Upper lobe of right lung (tissue), 1 donor: ENCODE measurements at regions not wholly inside any gene's neighbourhood (a gene's known extent, or its start where the extent isn't known, plus 50 kb on each side); places are given as distances from the start of the nearest gene placed in this dataset.

Experiments
- ATAC-seq: fragments of 200-7000 bp; cut with Tn5 transposase; one replicate; pipeline ENCODE4 v1.9.1; 2020; ENCODE audit warnings: mild to moderate bottlenecking, moderate library complexity
- DNase-seq: peaks from one replicate; pipeline ENCODE4 v3.0.0-alpha.2; 2020
- H3K27ac ChIP-seq: fragments of 200-600 bp; one replicate; pipeline ENCODE4 v1.8.0; 2022
- H3K27me3 ChIP-seq: fragments of 200-600 bp; one replicate; pipeline ENCODE4 v1.8.0; 2022; ENCODE audit warnings: mild to moderate bottlenecking
- H3K36me3 ChIP-seq: fragments of 200-600 bp; one replicate; pipeline ENCODE4 v1.8.0; 2022
- H3K4me1 ChIP-seq: fragments of 200-600 bp; one replicate; pipeline ENCODE4 v1.8.0; 2022
- H3K4me3 ChIP-seq: fragments of 200-600 bp; one replicate; pipeline ENCODE4 v1.8.0; 2022; ENCODE audit warnings: mild to moderate bottlenecking
- H3K9me3 ChIP-seq: fragments of 200-600 bp; one replicate; pipeline ENCODE4 v1.8.0; 2022
- CTCF ChIP-seq: fragments of 200-600 bp; IDR thresholded peaks from one replicate; pipeline ENCODE4 v1.8.0; 2022; ENCODE audit warnings: antibody characterized with exemption
- intact Hi-C: fragments of 100-400 bp; cut with DNase I; formaldehyde crosslinking; loops from one replicate; pipeline ENCODE4 v1.11.0; 2022
- donor health status: DM: no; HTN: yes; CAD: no; lungs with severe emphysema.

- Histone ChIP-seq H3K27ac (no peak overlapping the region), H3K27me3 (peaks cover 68% of the 10 kb centered on the region), H3K9me3 (no peaks in the 10 kb centered on the region), H3K4me3 (no peak overlapping the region), H3K36me3 (no peaks in the 10 kb centered on the region), H3K4me1 (peaks cover 6% of the 10 kb centered on the region)
- intact Hi-C loops, result no loop called here
- ATAC-seq, result no peak
- no peak for DNase-seq
- TF ChIP-seq CTCF, result no peak
These were observed 158.7 kb upstream of the ZNF184 start for GRCh38 chr6:27631609-27631916.

DNA sequence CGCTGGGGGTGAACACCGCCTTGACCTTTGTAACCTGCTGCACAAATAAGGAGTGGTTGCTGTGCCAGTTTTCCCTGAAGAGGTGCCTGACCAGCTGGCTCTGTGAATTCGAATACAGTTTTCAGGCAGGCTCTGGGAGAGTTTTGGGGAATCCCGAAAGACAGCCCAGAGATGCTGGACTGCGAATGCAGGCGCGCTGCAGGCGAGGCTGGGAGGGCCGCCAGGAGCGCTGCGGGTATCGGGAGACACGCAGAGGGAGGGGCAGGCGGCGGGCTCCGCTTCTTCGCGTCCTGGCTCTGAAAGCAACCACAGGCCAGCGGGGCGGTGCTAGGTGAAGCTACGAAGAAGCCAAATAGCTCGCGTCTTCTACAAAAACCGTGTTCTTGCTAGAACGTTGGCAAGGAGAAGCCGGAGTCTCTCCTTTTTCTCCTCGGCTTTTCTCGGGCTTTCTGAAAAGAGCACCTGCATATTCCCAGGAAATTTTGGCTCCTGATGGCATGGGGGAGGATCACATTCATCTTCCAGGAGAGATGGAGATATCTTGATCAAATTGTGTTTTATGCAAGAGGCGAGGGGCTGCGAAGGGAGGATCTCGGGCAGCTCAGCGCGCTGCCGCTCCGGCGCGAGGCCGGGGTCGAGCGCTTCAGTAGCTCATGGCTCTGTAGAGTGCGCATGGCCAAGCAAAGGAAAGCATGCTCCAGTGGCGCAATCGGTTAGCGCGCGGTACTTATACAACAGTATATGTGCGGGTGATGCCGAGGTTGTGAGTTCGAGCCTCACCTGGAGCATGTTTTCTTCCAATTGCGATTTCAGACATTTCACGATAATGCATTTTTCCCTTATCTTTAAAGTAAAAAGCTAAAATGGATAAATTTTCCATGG is 158.1 kb upstream of the ZNF184 start:
- peaks cover 6% of the 10 kb centered on the region for H3K4me1 ChIP-seq
- no peak overlapping the region for H3K27ac ChIP-seq
- peak; percentile 19 for ATAC-seq
- H3K27me3 ChIP-seq, result peaks cover 69% of the 10 kb centered on the region
- peak; percentile 65 for DNase-seq
- no peak overlapping the region for H3K4me3 ChIP-seq
- no peaks in the 10 kb centered on the region for H3K9me3 ChIP-seq
- H3K36me3 ChIP-seq, result no peaks in the 10 kb centered on the region
- intact Hi-C loops, result no loop called here
- TF ChIP-seq CTCF, result no peak

GRCh38 chr6:27624694-27625262 is 151.9 kb upstream of the ZNF184 start:
- Histone ChIP-seq H3K27ac (no peak overlapping the region), H3K4me3 (no peak overlapping the region), H3K27me3 (peaks cover 55% of the 10 kb centered on the region), H3K36me3 (no peaks in the 10 kb centered on the region), H3K9me3 (no peaks in the 10 kb centered on the region), H3K4me1 (no peaks in the 10 kb centered on the region)
- DNase-seq (no peak), ATAC-seq (no peak)
- intact Hi-C loops, result no loop called here
- TF ChIP-seq CTCF, result no peak

- ATAC-seq (no peak), DNase-seq (no peak)
- H3K27ac ChIP-seq, result no peak overlapping the region
- peaks cover 54% of the 10 kb centered on the region for H3K27me3 ChIP-seq
- H3K9me3 ChIP-seq, result no peaks in the 10 kb centered on the region
- no peak for TF ChIP-seq CTCF
- intact Hi-C loops, result no loop called here
- no peaks in the 10 kb centered on the region for H3K36me3 ChIP-seq
- H3K4me1 ChIP-seq, result no peaks in the 10 kb centered on the region
- no peak overlapping the region for H3K4me3 ChIP-seq
These were observed 150.2 kb upstream of the ZNF184 start for GRCh38 chr6:27623103-27623502.

- H3K36me3 ChIP-seq, result no peaks in the 10 kb centered on the region
- H3K27me3 ChIP-seq, result peaks cover 70% of the 10 kb centered on the region
- no peaks in the 10 kb centered on the region for H3K9me3 ChIP-seq
- no peak overlapping the region for H3K4me3 ChIP-seq
- no peaks in the 10 kb centered on the region for H3K4me1 ChIP-seq
- DNase-seq, result no peak
- H3K27ac ChIP-seq, result no peak overlapping the region
- no peak for ATAC-seq
- intact Hi-C loops, result no loop called here
- TF ChIP-seq CTCF, result no peak
These were observed 146.5 kb upstream of the ZNF184 start for GRCh38 chr6:27619436-27619835.
